ENCODE measurements at regions not wholly inside any gene's neighbourhood (a gene's known extent, or its start where the extent isn't known, plus 50 kb on each side); places are given as distances from the start of the nearest gene placed in this dataset.

DNA sequence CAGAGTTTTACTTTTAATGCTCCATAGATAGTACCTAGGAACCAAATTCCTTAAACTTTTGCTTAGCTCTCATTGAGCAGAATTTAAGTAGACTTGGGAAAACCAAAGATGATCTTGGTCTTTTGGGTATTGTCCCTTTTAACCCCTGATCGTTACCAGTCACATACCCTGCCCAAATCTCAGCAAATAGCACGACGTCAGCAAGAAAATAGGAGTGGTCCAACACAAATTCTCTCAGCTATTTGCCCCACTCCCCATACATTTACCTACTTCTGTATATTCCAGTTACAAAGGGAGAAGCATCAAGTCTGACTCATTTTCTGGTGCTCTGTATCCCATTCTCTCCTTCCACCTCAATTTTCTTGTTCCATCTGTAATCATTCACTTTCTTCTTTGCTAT, 387.3 kb downstream of the CCDC85A start:
- no peaks in the 10 kb centered on the region for H3K9me3 Mint-ChIP-seq (ENCODE audit: unreplicated experiment)
- ChIA-PET CTCF (interaction anchor here (0.6 kb wide), 1 partner anchor 926 kb away, joined by 3 read pairs; no protein-coding TSS in a partner anchor), POLR2A (no interaction called here)
- no TSS peak for BruUV-seq (replicated peaks)
- intact Hi-C loops (cut with micrococcal nuclease), result no loop called here
- no peak overlapping the region for H3K27ac Mint-ChIP-seq (ENCODE audit: low read depth, unreplicated experiment)
- no peaks in the 10 kb centered on the region for H3K27me3 Mint-ChIP-seq (ENCODE audit: insufficient read depth, unreplicated experiment)
- H3K4me1 Mint-ChIP-seq (ENCODE audit: insufficient read depth, unreplicated experiment), result no peaks in the 10 kb centered on the region
- H3K36me3 Mint-ChIP-seq (ENCODE audit: insufficient read depth, unreplicated experiment), result no peaks in the 10 kb centered on the region
- H3K4me3 Mint-ChIP-seq (ENCODE audit: unreplicated experiment), result no peak overlapping the region
- TF ChIP-seq CTCF (IDR thresholded peaks at IDR 0.05; ENCODE audit: unreplicated experiment), result no peak
- no peak for DNase-seq (ENCODE audit: unreplicated experiment)

DNA sequence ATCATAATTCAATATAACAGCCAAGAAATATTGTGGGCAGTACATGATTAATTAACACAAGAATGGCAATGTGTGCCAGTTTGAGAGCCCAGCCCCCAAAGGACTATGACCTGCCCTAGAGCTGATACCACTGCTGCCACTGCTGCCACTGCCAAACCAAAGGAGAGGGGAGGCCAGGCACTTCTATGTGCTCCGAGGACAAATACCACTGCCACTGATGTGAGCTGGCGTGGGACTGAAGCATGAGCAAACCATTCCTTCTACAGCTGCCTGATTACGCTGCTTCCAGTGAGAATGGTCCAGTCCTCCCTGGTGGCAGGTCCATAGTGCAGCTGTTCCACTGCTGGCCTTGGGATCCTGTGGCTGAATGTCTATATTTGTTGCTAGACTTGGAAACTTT, 392.2 kb downstream of the CCDC85A start:
- TF ChIP-seq CTCF (IDR thresholded peaks at IDR 0.05; ENCODE audit: unreplicated experiment), result no peak

DNA sequence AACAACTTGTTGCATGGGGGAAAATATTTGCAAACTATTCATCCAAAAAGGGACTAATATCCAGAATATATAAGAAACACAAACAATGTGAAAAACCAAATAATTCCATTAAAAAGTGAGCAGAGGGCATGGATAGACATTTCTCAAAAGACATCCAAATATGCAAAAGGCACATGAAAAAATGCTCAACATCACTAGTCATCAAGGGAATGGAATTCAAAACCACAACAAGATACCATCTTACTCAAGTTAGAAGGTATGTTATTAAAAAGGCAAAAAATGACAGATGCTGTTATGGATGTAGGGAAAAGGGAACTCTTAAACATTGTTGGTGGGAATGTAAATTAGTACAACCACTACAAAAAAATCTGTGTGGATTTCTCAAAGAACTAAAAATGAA, 396.5 kb downstream of the CCDC85A start:
- peaks cover 15% of the 10 kb centered on the region for H3K4me1 Mint-ChIP-seq (ENCODE audit: insufficient read depth, unreplicated experiment)
- ChIA-PET POLR2A (no interaction called here), CTCF (interaction anchor here (0.6 kb wide), 1 partner anchor 245 kb away, joined by 3 read pairs; no protein-coding TSS in a partner anchor)
- no peak for DNase-seq (ENCODE audit: unreplicated experiment)
- H3K4me3 Mint-ChIP-seq (ENCODE audit: unreplicated experiment), result no peak overlapping the region
- no peak for TF ChIP-seq CTCF (IDR thresholded peaks at IDR 0.05; ENCODE audit: unreplicated experiment)
- BruUV-seq (replicated peaks), result no TSS peak
- no peaks in the 10 kb centered on the region for H3K9me3 Mint-ChIP-seq (ENCODE audit: unreplicated experiment)
- intact Hi-C loops (cut with micrococcal nuclease), result no loop called here
- H3K27ac Mint-ChIP-seq (ENCODE audit: low read depth, unreplicated experiment), result no peak overlapping the region
- no peaks in the 10 kb centered on the region for H3K27me3 Mint-ChIP-seq (ENCODE audit: insufficient read depth, unreplicated experiment)
- no peaks in the 10 kb centered on the region for H3K36me3 Mint-ChIP-seq (ENCODE audit: insufficient read depth, unreplicated experiment)

More for the DNA sequence above, 392.2 kb downstream of the CCDC85A start:
- H3K4me1 Mint-ChIP-seq (ENCODE audit: insufficient read depth, unreplicated experiment), result peaks cover 14% of the 10 kb centered on the region
- POLR2A ChIA-PET, result no interaction called here
- DNase-seq (ENCODE audit: unreplicated experiment), result no peak
- no TSS peak for BruUV-seq (replicated peaks)
- H3K4me3 Mint-ChIP-seq (ENCODE audit: unreplicated experiment), result no peak overlapping the region
- no peaks in the 10 kb centered on the region for H3K27me3 Mint-ChIP-seq (ENCODE audit: insufficient read depth, unreplicated experiment)
- H3K9me3 Mint-ChIP-seq (ENCODE audit: unreplicated experiment), result no peaks in the 10 kb centered on the region
- CTCF ChIA-PET, result interaction anchor here (0.5 kb wide), 1 partner anchor 200 kb away, joined by 3 read pairs; no protein-coding TSS in a partner anchor
- intact Hi-C loops (cut with micrococcal nuclease), result no loop called here
- no peaks in the 10 kb centered on the region for H3K36me3 Mint-ChIP-seq (ENCODE audit: insufficient read depth, unreplicated experiment)
- H3K27ac Mint-ChIP-seq (ENCODE audit: low read depth, unreplicated experiment), result no peak overlapping the region

- Mint-ChIP-seq H3K27me3 (ENCODE audit: insufficient read depth, unreplicated experiment) (no peaks in the 10 kb centered on the region), H3K9me3 (ENCODE audit: unreplicated experiment) (no peaks in the 10 kb centered on the region), H3K27ac (ENCODE audit: low read depth, unreplicated experiment) (no peak overlapping the region), H3K4me3 (ENCODE audit: unreplicated experiment) (no peak overlapping the region), H3K36me3 (ENCODE audit: insufficient read depth, unreplicated experiment) (no peaks in the 10 kb centered on the region), H3K4me1 (ENCODE audit: insufficient read depth, unreplicated experiment) (peaks cover 15% of the 10 kb centered on the region)
- ChIA-PET POLR2A (no interaction called here), CTCF (no interaction called here)
- DNase-seq (ENCODE audit: unreplicated experiment), result no peak
- TF ChIP-seq CTCF (IDR thresholded peaks at IDR 0.05; ENCODE audit: unreplicated experiment), result no peak
- intact Hi-C loops (cut with micrococcal nuclease), result no loop called here
- no TSS peak for BruUV-seq (replicated peaks)
Observed at GRCh38 chr2:56582570-56582969, 398.8 kb downstream of the CCDC85A start.
